SH-SY5Y (cell line): ENCODE measurements at regions not wholly inside any gene's neighbourhood (a gene's known extent, or its start where the extent isn't known, plus 50 kb on each side); places are given as distances from the start of the nearest gene placed in this dataset.

Experiments
- GATA2 ChIP-seq: IDR thresholded peaks from 2 replicates; pipeline ENCODE4 v1.6.1; 2011; ENCODE audit warnings: mild to moderate bottlenecking, low read depth, low read length
- GATA3 ChIP-seq: IDR thresholded peaks from 2 replicates; pipeline ENCODE4 v1.6.1; 2011; ENCODE audit warnings: low read depth, mild to moderate bottlenecking, low read length, moderate library complexity

DNA sequence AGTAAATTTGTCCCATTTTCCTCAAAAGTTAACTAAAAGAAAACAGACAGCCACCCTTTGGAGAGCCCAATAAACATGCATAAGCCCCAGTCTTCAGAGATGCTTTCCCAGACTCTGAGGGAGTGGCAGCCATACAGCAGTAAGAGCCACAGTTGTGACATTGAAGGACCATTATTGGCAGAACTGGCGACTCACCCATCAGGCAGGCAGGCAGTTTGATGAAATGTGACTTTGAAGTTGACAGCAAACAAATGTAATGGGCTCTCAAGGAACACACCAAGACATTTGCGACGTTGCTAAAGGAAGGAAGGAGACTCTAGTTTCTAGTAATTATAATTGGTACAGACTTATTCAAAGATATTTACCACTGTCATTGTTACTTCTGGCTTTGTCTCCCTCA, 287.5 kb upstream of the PHYHIPL start:
- TF ChIP-seq GATA2 (no peak), GATA3 (no peak)
